ENCODE measurements at regions not wholly inside any gene's neighbourhood (a gene's known extent, or its start where the extent isn't known, plus 50 kb on each side); places are given as distances from the start of the nearest gene placed in this dataset.

DNA sequence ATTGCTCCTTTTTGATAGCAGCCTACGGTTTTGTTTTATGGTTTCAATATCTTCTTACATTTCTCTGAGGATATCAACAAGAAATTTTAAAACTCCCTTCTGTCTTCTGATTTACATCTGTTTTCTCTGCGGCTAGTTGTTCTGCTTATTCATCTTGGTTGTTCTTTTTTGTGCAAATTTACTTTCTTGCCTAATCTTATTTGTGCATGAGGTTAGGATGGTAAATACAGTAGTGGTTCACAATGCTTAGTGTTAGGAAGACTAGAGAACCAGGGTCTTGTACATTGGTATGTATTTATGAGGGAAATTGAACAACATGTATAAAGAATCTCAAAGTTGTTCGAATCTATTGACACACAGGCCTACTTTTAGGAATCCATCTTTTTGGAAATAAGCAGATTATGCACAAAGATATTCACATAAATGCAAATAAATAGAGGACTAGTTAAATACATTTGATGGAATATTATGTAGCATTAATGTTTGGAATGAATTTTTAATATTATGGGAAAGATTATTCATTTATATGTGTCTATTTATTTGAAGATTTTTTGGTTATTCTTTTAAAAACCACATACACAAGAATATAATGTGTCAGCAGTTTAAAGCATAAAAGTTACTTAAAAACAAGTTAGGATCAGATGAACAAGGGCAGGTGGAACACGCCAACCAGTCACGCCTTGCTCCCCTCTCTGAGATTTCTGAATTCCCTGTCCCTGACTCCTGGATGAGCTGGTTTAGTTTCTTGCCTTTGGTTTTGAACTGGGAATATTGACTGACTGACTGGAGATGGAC is 51.4 kb upstream of the RFC3 start:
- DNase-seq (ENCODE audit: low read depth in 4 of 4, low spot score in 2 of 4), result no peak

DNA sequence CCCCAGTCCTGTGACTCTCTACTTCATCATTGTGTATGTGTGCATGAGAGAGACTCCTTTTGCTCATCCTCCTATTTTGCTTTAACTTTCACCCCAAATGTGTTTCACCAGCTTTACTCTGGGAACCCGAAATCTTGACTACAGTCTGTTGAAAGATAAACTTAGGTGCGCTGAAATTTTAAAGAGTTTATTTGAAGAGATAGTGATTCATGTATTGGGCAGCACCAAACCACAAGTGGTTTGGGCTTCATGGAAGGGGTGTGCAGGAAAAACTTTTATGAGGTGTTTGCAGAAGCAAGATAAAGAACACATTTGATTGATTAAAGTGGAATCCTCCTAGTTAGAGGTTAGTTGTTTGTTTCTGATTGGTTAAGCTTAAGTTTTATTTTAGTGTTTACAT is 50.8 kb upstream of the RFC3 start:
- DNase-seq (ENCODE audit: low read depth in 4 of 4, low spot score in 2 of 4), result no peak

All from left renal cortex interstitium (tissue), 4 donors.